ENCODE measurements at regions not wholly inside any gene's neighbourhood (a gene's known extent, or its start where the extent isn't known, plus 50 kb on each side); places are given as distances from the start of the nearest gene placed in this dataset.

GRCh38 chr13:107734891-107735625 is 480.3 kb downstream of the LIG4 start:
- TF ChIP-seq, protein P1, sequence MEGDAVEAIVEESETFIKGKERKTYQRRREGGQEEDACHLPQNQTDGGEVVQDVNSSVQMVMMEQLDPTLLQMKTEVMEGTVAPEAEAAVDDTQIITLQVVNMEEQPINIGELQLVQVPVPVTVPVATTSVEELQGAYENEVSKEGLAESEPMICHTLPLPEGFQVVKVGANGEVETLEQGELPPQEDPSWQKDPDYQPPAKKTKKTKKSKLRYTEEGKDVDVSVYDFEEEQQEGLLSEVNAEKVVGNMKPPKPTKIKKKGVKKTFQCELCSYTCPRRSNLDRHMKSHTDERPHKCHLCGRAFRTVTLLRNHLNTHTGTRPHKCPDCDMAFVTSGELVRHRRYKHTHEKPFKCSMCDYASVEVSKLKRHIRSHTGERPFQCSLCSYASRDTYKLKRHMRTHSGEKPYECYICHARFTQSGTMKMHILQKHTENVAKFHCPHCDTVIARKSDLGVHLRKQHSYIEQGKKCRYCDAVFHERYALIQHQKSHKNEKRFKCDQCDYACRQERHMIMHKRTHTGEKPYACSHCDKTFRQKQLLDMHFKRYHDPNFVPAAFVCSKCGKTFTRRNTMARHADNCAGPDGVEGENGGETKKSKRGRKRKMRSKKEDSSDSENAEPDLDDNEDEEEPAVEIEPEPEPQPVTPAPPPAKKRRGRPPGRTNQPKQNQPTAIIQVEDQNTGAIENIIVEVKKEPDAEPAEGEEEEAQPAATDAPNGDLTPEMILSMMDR (conservative IDR thresholded peaks at IDR 0.05; ENCODE audit: control insufficient read depth, insufficient read depth, low read depth, low read length): no peak
- DNase-seq (ENCODE audit: low read depth): no peak
- H3K4me3 ChIP-seq (ENCODE audit: control insufficient read depth, low read depth, low read length): no peak overlapping the region

DNA sequence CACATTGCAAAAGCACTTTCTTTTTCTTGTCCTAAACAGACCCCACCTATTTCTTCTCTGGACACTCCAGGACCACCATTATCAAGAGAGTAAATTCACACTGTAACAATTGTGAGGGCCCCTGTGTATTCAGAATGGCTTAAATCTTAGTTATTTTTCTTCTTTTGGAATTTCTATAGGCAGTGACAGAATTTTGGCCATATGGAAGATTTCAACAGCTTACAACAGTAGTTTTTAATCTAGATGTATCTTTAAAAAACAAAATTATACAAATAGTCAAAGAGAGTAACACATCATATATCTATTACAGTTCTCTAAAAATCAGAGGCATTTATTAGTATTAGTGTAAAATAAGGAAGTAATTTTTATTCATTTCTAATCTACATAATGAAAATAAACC is 482.1 kb downstream of the LIG4 start:
- no peak for DNase-seq (ENCODE audit: low read depth)
- H3K4me3 ChIP-seq (ENCODE audit: control insufficient read depth, low read depth, low read length): no peak overlapping the region

GRCh38 chr13:107730813-107731212 is 484.5 kb downstream of the LIG4 start:
- TF ChIP-seq, protein P1 (conservative IDR thresholded peaks at IDR 0.05; ENCODE audit: control insufficient read depth, insufficient read depth, low read depth, low read length): no peak
- DNase-seq (ENCODE audit: low read depth): no peak

More for the DNA sequence above, 482.1 kb downstream of the LIG4 start:
- TF ChIP-seq, protein P1 (conservative IDR thresholded peaks at IDR 0.05; ENCODE audit: control insufficient read depth, insufficient read depth, low read depth, low read length): no peak

GRCh38 chr13:107721125-107721869 is 494.0 kb downstream of the LIG4 start:
- no peak for DNase-seq (ENCODE audit: low read depth)
- H3K4me3 ChIP-seq (ENCODE audit: control insufficient read depth, low read depth, low read length): no peak overlapping the region
- TF ChIP-seq, protein P1 (conservative IDR thresholded peaks at IDR 0.05; ENCODE audit: control insufficient read depth, insufficient read depth, low read depth, low read length): no peak

More at GRCh38 chr13:107730813-107731212, 484.5 kb downstream of the LIG4 start:
- H3K4me3 ChIP-seq (ENCODE audit: control insufficient read depth, low read depth, low read length): no peak overlapping the region

GRCh38 chr13:107716741-107717140 is 498.6 kb downstream of the LIG4 start:
- TF ChIP-seq, protein P1 (conservative IDR thresholded peaks at IDR 0.05; ENCODE audit: control insufficient read depth, insufficient read depth, low read depth, low read length): no peak
- H3K4me3 ChIP-seq (ENCODE audit: control insufficient read depth, low read depth, low read length): no peak overlapping the region
- DNase-seq (ENCODE audit: low read depth): no peak

- TF ChIP-seq, protein P1 (conservative IDR thresholded peaks at IDR 0.05; ENCODE audit: control insufficient read depth, insufficient read depth, low read depth, low read length): no peak
- H3K4me3 ChIP-seq (ENCODE audit: control insufficient read depth, low read depth, low read length): no peak overlapping the region
These were observed 499.1 kb downstream of the LIG4 start for GRCh38 chr13:107716241-107716640.

More at GRCh38 chr13:107716241-107716640, 499.1 kb downstream of the LIG4 start:
- DNase-seq (ENCODE audit: low read depth): no peak

Data from fibroblast of mammary gland (primary cell).